GM12891 (cell line): ENCODE measurements at regions not wholly inside any gene's neighbourhood (a gene's known extent, or its start where the extent isn't known, plus 50 kb on each side); places are given as distances from the start of the nearest gene placed in this dataset.

Experiments used
- POLR2AphosphoS5 ChIP-seq: IDR thresholded peaks from 2 replicates; pipeline ENCODE4 v1.6.1; 2011; ENCODE audit warnings: low read depth, low read length, control low read depth
- POU2F2 ChIP-seq: IDR thresholded peaks from 2 replicates; pipeline ENCODE4 v1.6.1; 2011; ENCODE audit warnings: low read depth, mild to moderate bottlenecking, control low read depth, low read length, moderate library complexity
- SPI1 ChIP-seq: IDR thresholded peaks from 2 replicates; pipeline ENCODE4 v1.6.1; 2011; ENCODE audit warnings: low read depth, low read length, control low read depth

- TF ChIP-seq POLR2AphosphoS5 (no peak), SPI1 (no peak), POU2F2 (no peak)
Measured at GRCh38 chr11:82601711-82602110, 132.0 kb downstream of the FAM181B start.
